ENCODE measurements at regions not wholly inside any gene's neighbourhood (a gene's known extent, or its start where the extent isn't known, plus 50 kb on each side); places are given as distances from the start of the nearest gene placed in this dataset.
"Not testable (repeated sequence)": the region's sequence is repeated elsewhere in the genome, so short reads cannot be mapped to it uniquely, and the experiment has no call there.

GRCh38 chr1:157348538-157349480, 203.5 kb downstream of the FCRL5 start:
- Histone ChIP-seq H3K4me3 (ENCODE audit: low read depth, low read length) (no peak overlapping the region), H3K36me3 (ENCODE audit: control insufficient read depth, insufficient read depth, low read length) (no peaks in the 10 kb centered on the region), H3K4me1 (ENCODE audit: control insufficient read depth, insufficient read depth, low read length) (no peaks in the 10 kb centered on the region), H3K27ac (ENCODE audit: low read depth, low read length) (no peak overlapping the region), H3K27me3 (ENCODE audit: control insufficient read depth, insufficient read depth, low read length) (no peaks in the 10 kb centered on the region), H3K9me3 (ENCODE audit: control insufficient read depth, insufficient read depth, low read length) (no peaks in the 10 kb centered on the region)
- 79% methylated on average over 4 of the region's 4 CpGs for WGBS (ENCODE audit: insufficient coverage)
- peak in 1 of 6 donors; percentile 23 for DNase-seq (ENCODE audit: low read depth in 4 of 6, low spot score in 6 of 6)

- no peaks in the 10 kb centered on the region for H3K9me3 ChIP-seq (ENCODE audit: control insufficient read depth, insufficient read depth, low read length)
- 100% methylated on average over 1 of the region's 1 CpG for WGBS (ENCODE audit: insufficient coverage)
- H3K4me1 ChIP-seq (ENCODE audit: control insufficient read depth, insufficient read depth, low read length): no peaks in the 10 kb centered on the region
- H3K27ac ChIP-seq (ENCODE audit: low read depth, low read length): no peak overlapping the region
- H3K36me3 ChIP-seq (ENCODE audit: control insufficient read depth, insufficient read depth, low read length): no peaks in the 10 kb centered on the region
- H3K4me3 ChIP-seq (ENCODE audit: low read depth, low read length): no peak overlapping the region
- no peak for DNase-seq (ENCODE audit: low read depth in 4 of 6, low spot score in 6 of 6)
- no peaks in the 10 kb centered on the region for H3K27me3 ChIP-seq (ENCODE audit: control insufficient read depth, insufficient read depth, low read length)
Measured at GRCh38 chr1:157347506-157347905, 204.8 kb downstream of the FCRL5 start.

DNA sequence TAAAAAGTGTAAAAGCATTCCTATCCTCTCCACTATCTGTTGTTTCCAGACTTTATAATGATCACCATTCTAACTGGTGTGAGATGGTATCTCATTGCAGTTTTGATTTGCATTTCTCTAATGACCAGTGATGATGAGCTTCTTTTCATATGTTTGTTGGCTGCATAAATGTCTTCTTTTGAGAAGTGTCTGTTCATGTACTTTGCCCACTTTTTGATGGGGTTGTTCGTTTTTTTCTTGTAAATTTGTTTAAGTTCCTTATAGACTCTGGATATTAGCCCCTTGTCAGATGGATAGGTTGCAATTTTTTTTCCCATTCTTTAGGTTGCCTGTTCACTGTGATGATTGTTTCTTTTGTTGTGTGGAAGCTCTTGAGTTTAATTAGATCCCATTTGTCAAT, 199.6 kb upstream of the ETV3 start:
- H3K27me3 ChIP-seq (ENCODE audit: control insufficient read depth, insufficient read depth, low read length); DNase-seq (ENCODE audit: low read depth in 4 of 6, low spot score in 6 of 6); H3K4me1 ChIP-seq (ENCODE audit: control insufficient read depth, insufficient read depth, low read length); H3K36me3 ChIP-seq (ENCODE audit: control insufficient read depth, insufficient read depth, low read length); H3K9me3 ChIP-seq (ENCODE audit: control insufficient read depth, insufficient read depth, low read length); H3K4me3 ChIP-seq (ENCODE audit: low read depth, low read length); H3K27ac ChIP-seq (ENCODE audit: low read depth, low read length): not testable (repeated sequence)
- no CpG with 5 or more reads among the region's 1 CpG for WGBS (ENCODE audit: insufficient coverage)

- H3K27ac ChIP-seq (ENCODE audit: low read depth, low read length): no peak overlapping the region
- H3K4me1 ChIP-seq (ENCODE audit: control insufficient read depth, insufficient read depth, low read length): no peaks in the 10 kb centered on the region
- DNase-seq (ENCODE audit: low read depth in 4 of 6, low spot score in 6 of 6): no peak
- no peaks in the 10 kb centered on the region for H3K36me3 ChIP-seq (ENCODE audit: control insufficient read depth, insufficient read depth, low read length)
- no CpG with 5 or more reads among the region's 2 CpGs for WGBS (ENCODE audit: insufficient coverage)
- H3K4me3 ChIP-seq (ENCODE audit: low read depth, low read length): no peak overlapping the region
- no peaks in the 10 kb centered on the region for H3K9me3 ChIP-seq (ENCODE audit: control insufficient read depth, insufficient read depth, low read length)
- H3K27me3 ChIP-seq (ENCODE audit: control insufficient read depth, insufficient read depth, low read length): no peaks in the 10 kb centered on the region
Measured at GRCh38 chr1:157335056-157335455, 196.9 kb upstream of the ETV3 start.

- 60% methylated on average over 2 of the region's 2 CpGs for WGBS (ENCODE audit: insufficient coverage)
- Histone ChIP-seq H3K9me3 (ENCODE audit: control insufficient read depth, insufficient read depth, low read length) (no peaks in the 10 kb centered on the region), H3K27me3 (ENCODE audit: control insufficient read depth, insufficient read depth, low read length) (no peaks in the 10 kb centered on the region), H3K27ac (ENCODE audit: low read depth, low read length) (no peak overlapping the region), H3K4me1 (ENCODE audit: control insufficient read depth, insufficient read depth, low read length) (no peaks in the 10 kb centered on the region), H3K36me3 (ENCODE audit: control insufficient read depth, insufficient read depth, low read length) (no peaks in the 10 kb centered on the region), H3K4me3 (ENCODE audit: low read depth, low read length) (no peak overlapping the region)
- DNase-seq (ENCODE audit: low read depth in 4 of 6, low spot score in 6 of 6): no peak
Measured at GRCh38 chr1:157334041-157334440, 195.8 kb upstream of the ETV3 start.

- H3K27ac ChIP-seq (ENCODE audit: low read depth, low read length); DNase-seq (ENCODE audit: low read depth in 4 of 6, low spot score in 6 of 6); H3K4me1 ChIP-seq (ENCODE audit: control insufficient read depth, insufficient read depth, low read length); H3K4me3 ChIP-seq (ENCODE audit: low read depth, low read length); H3K9me3 ChIP-seq (ENCODE audit: control insufficient read depth, insufficient read depth, low read length); H3K27me3 ChIP-seq (ENCODE audit: control insufficient read depth, insufficient read depth, low read length); H3K36me3 ChIP-seq (ENCODE audit: control insufficient read depth, insufficient read depth, low read length): not testable (repeated sequence)
Measured at GRCh38 chr1:157330177-157330576, 192.0 kb upstream of the ETV3 start.

DNA sequence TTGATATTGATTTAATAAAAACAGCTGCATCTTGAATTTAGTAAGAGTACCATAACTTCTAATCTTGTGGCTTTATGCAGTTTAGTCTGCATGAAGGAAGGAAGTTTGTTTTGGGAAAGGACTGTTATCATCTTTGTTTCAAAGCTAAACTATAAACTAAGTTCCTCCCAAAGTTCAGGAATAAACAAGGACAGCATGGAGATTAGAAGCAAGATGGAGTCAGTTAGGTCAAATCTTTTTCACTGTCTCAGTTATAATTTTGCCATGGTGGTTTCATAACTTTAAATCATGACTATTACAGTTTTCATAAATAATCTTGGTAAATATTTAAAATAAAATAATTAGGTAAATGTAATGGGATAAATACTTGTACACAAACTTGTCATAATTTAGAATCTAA, 189.9 kb upstream of the ETV3 start:
- DNase-seq (ENCODE audit: low read depth in 4 of 6, low spot score in 6 of 6); H3K4me1 ChIP-seq (ENCODE audit: control insufficient read depth, insufficient read depth, low read length); H3K27ac ChIP-seq (ENCODE audit: low read depth, low read length); H3K27me3 ChIP-seq (ENCODE audit: control insufficient read depth, insufficient read depth, low read length); H3K36me3 ChIP-seq (ENCODE audit: control insufficient read depth, insufficient read depth, low read length); H3K4me3 ChIP-seq (ENCODE audit: low read depth, low read length); H3K9me3 ChIP-seq (ENCODE audit: control insufficient read depth, insufficient read depth, low read length): not testable (repeated sequence)

DNA sequence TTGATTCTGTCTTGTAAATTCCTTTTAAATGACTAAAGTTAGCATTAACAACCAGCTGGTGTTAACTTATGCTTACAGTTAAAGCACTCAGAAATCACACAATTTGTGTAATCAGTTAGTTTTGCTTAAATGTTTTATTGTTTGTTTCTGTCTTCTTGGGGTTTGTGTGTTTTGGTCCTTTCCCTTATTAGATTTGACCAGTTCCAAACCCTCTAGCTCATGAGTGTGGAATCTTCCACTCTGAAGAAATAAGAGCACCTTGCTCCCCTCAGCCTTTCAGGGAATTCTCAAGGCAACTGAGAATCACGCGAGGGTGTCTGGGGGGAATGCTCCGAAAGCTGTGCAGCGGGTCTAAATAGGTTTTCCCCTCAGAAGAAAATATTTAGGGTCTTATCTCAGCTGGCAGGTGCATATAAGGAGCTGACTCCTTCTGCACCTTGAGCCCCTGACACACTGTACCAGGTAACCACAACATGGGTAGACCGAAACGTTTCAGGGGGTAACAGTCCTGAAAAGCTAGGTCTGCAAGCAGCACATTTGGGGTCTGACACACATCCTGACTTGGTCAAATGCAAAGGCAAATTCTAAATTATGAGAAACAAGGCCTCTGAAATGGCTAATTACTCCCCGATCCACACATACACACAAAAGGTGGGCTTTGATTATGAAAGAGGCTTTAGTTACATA, 188.1 kb upstream of the ETV3 start:
- Histone ChIP-seq H3K27me3 (ENCODE audit: control insufficient read depth, insufficient read depth, low read length) (no peaks in the 10 kb centered on the region), H3K9me3 (ENCODE audit: control insufficient read depth, insufficient read depth, low read length) (peaks cover 2% of the 10 kb centered on the region), H3K4me1 (ENCODE audit: control insufficient read depth, insufficient read depth, low read length) (no peaks in the 10 kb centered on the region), H3K36me3 (ENCODE audit: control insufficient read depth, insufficient read depth, low read length) (no peaks in the 10 kb centered on the region), H3K4me3 (ENCODE audit: low read depth, low read length) (no peak overlapping the region), H3K27ac (ENCODE audit: low read depth, low read length) (no peak overlapping the region)
- no peak for DNase-seq (ENCODE audit: low read depth in 4 of 6, low spot score in 6 of 6)
- 67% methylated on average over 3 of the region's 7 CpGs for WGBS (ENCODE audit: insufficient coverage)

DNA sequence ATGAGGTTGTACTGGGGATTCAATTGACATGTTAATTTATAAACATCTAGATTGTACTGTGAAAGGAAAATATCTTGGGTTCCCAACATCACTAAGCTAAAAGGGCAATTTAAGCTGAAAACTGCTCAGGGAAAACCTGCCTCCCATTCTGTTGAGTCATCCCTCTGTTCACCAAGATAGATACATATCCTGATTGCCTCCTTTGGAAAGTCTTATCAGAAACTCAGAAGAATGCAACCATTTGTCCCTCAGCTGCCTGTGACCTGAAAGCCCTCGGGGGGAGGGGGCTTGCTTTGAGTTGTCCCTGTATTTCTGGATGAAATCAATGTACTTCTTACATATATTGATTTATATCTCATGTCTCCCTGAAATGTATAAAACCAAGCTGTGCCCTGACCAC, 187.0 kb upstream of the ETV3 start:
- H3K36me3 ChIP-seq (ENCODE audit: control insufficient read depth, insufficient read depth, low read length): no peaks in the 10 kb centered on the region
- peaks cover 2% of the 10 kb centered on the region for H3K9me3 ChIP-seq (ENCODE audit: control insufficient read depth, insufficient read depth, low read length)
- no peaks in the 10 kb centered on the region for H3K4me1 ChIP-seq (ENCODE audit: control insufficient read depth, insufficient read depth, low read length)
- WGBS (ENCODE audit: insufficient coverage): no CpG with 5 or more reads among the region's 1 CpG
- H3K27me3 ChIP-seq (ENCODE audit: control insufficient read depth, insufficient read depth, low read length): no peaks in the 10 kb centered on the region
- H3K4me3 ChIP-seq (ENCODE audit: low read depth, low read length): no peak overlapping the region
- no peak overlapping the region for H3K27ac ChIP-seq (ENCODE audit: low read depth, low read length)
- no peak for DNase-seq (ENCODE audit: low read depth in 4 of 6, low spot score in 6 of 6)

DNA sequence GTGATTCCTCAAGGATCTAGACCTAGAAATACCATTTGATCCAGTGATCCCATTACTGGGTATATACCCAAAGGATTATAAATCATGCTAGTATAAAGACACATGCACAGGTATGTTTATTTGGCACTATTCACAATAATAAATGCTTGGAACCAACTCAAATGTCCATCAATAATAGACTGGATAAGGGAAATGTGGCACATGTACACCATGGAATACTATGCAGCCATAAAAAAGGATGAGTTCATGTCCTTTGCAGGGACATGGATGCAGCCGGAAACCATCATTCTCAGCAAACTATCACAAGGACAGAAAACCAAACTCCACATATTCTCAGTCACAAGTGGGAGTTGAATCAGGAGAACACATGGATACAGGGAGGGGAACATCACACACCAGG, 183.8 kb upstream of the ETV3 start:
- H3K27me3 ChIP-seq (ENCODE audit: control insufficient read depth, insufficient read depth, low read length); H3K27ac ChIP-seq (ENCODE audit: low read depth, low read length); H3K4me1 ChIP-seq (ENCODE audit: control insufficient read depth, insufficient read depth, low read length); DNase-seq (ENCODE audit: low read depth in 4 of 6, low spot score in 6 of 6); H3K36me3 ChIP-seq (ENCODE audit: control insufficient read depth, insufficient read depth, low read length); H3K9me3 ChIP-seq (ENCODE audit: control insufficient read depth, insufficient read depth, low read length); H3K4me3 ChIP-seq (ENCODE audit: low read depth, low read length): not testable (repeated sequence)
- WGBS (ENCODE audit: insufficient coverage): no CpG with 5 or more reads among the region's 1 CpG

All from spinal cord (tissue), 9 donors.